RWPE2 (cell line): ENCODE measurements at regions not wholly inside any gene's neighbourhood (a gene's known extent, or its start where the extent isn't known, plus 50 kb on each side); places are given as distances from the start of the nearest gene placed in this dataset.

Source experiments
- ATAC-seq: fragments of 200-7000 bp; cut with Tn5 transposase; 3 replicates; pipeline ENCODE4 v1.9.1; 2021; ENCODE audit warnings: low read depth
- DNase-seq: peaks from one replicate; pipeline ENCODE4 v3.0.0-alpha.2; 2020; ENCODE audit warnings: low spot score
- H3K27ac ChIP-seq: fragments of 450-650 bp; 2 replicates; pipeline ENCODE4 v1.5.1; 2017; ENCODE audit warnings: mild to moderate bottlenecking; ENCODE audit not compliant: poor library complexity, severe bottlenecking
- H3K27me3 ChIP-seq: fragments of 250-450 bp; sonication (Bioruptor Pico); 2 replicates; pipeline ENCODE4 v1.5.1; 2021; ENCODE audit warnings: mild to moderate bottlenecking, moderate library complexity; ENCODE audit not compliant: insufficient read depth, poor library complexity, severe bottlenecking
- H3K36me3 ChIP-seq: fragments of 250-450 bp; sonication (Bioruptor Pico); 2 replicates; pipeline ENCODE4 v1.5.1; 2020; ENCODE audit warnings: low read depth, mild to moderate bottlenecking, moderate library complexity
- H3K4me1 ChIP-seq: fragments of 250-450 bp; sonication (Bioruptor Pico); 2 replicates; pipeline ENCODE4 v1.5.1; 2021; ENCODE audit warnings: mild to moderate bottlenecking, moderate library complexity; ENCODE audit not compliant: insufficient read depth, poor library complexity, severe bottlenecking
- H3K4me3 ChIP-seq: fragments of 250-450 bp; sonication (Bioruptor Pico); 2 replicates; pipeline ENCODE4 v1.5.1; 2021; ENCODE audit warnings: mild to moderate bottlenecking, moderate library complexity; ENCODE audit not compliant: severe bottlenecking
- H3K9me3 ChIP-seq: fragments of 250-450 bp; sonication (Bioruptor Pico); 2 replicates; pipeline ENCODE4 v1.5.1; 2021; ENCODE audit warnings: mild to moderate bottlenecking, moderate library complexity; ENCODE audit not compliant: severe bottlenecking
- TF ChIP-seq, protein P1 (sequence below): fragments of 450-650 bp; IDR thresholded peaks from one replicate; pipeline ENCODE4 v1.5.1; 2017; ENCODE audit warnings: mild to moderate bottlenecking, moderate library complexity; ENCODE audit not compliant: poor library complexity, severe bottlenecking

DNA sequence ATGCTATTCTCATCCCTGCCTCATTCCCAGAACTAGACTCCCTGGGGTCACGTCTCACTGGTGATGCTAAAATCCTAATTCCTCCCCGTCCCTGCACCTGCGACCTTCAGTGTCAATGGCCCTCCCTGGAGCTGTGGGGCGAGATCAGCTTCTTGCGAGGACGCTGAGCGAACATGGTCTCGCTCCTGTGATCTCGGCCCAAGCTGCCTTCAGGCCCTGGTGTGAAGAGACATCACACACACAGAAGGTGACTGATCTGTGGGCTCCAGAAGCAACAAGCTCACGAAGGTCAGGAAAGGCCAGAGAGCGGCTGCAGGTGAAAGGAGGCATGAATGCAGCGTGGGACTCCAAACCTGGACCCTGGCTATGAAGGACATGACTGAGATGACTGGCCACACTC lies 139.5 kb upstream of the CST7 start:
- TF ChIP-seq, protein P1, sequence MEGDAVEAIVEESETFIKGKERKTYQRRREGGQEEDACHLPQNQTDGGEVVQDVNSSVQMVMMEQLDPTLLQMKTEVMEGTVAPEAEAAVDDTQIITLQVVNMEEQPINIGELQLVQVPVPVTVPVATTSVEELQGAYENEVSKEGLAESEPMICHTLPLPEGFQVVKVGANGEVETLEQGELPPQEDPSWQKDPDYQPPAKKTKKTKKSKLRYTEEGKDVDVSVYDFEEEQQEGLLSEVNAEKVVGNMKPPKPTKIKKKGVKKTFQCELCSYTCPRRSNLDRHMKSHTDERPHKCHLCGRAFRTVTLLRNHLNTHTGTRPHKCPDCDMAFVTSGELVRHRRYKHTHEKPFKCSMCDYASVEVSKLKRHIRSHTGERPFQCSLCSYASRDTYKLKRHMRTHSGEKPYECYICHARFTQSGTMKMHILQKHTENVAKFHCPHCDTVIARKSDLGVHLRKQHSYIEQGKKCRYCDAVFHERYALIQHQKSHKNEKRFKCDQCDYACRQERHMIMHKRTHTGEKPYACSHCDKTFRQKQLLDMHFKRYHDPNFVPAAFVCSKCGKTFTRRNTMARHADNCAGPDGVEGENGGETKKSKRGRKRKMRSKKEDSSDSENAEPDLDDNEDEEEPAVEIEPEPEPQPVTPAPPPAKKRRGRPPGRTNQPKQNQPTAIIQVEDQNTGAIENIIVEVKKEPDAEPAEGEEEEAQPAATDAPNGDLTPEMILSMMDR: no peak
- DNase-seq: no peak
- Histone ChIP-seq H3K36me3 (no peaks in the 10 kb centered on the region), H3K4me3 (no peak overlapping the region), H3K27me3 (no peaks in the 10 kb centered on the region), H3K9me3 (no peaks in the 10 kb centered on the region), H3K27ac (no peak overlapping the region), H3K4me1 (no peaks in the 10 kb centered on the region)
- ATAC-seq: no peak

- 0 out of 3 replicates have a peak, but pooled peaks have one; percentile 21 for ATAC-seq
- DNase-seq: no peak
Measured at GRCh38 chr20:24810676-24811407, 138.2 kb upstream of the CST7 start.

DNA sequence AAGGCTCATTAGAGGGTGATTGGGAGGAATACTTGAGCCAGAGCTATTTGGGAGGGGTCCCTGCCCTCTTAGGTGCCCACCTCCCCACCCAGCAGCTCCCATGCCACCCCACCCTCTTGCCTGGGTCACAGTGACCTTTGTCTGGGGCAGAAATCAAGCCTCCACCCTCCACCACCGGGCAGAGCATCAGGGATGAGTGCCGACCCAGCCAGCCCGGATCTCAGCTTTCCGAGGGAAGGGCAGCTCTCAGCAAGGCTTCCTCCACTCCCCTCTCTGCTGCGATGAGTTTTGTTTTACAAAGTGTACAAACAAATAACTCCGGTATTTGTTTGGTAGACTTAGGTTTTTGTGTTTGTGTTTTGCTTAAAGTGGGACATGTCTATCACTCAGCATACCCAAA lies 136.7 kb upstream of the CST7 start:
- no peaks in the 10 kb centered on the region for H3K27me3 ChIP-seq
- H3K27ac ChIP-seq: no peak overlapping the region
- TF ChIP-seq, protein P1: no peak
- no peaks in the 10 kb centered on the region for H3K36me3 ChIP-seq
- H3K4me3 ChIP-seq: no peak overlapping the region
- DNase-seq (no peak), ATAC-seq (no peak)
- H3K9me3 ChIP-seq: no peaks in the 10 kb centered on the region
- H3K4me1 ChIP-seq: no peaks in the 10 kb centered on the region

More at GRCh38 chr20:24810676-24811407, 138.2 kb upstream of the CST7 start:
- H3K27ac ChIP-seq: no peak overlapping the region
- H3K4me3 ChIP-seq: no peak overlapping the region
- TF ChIP-seq, protein P1: no peak
- H3K36me3 ChIP-seq: no peaks in the 10 kb centered on the region
- H3K9me3 ChIP-seq: no peaks in the 10 kb centered on the region
- no peaks in the 10 kb centered on the region for H3K27me3 ChIP-seq
- no peaks in the 10 kb centered on the region for H3K4me1 ChIP-seq

DNA sequence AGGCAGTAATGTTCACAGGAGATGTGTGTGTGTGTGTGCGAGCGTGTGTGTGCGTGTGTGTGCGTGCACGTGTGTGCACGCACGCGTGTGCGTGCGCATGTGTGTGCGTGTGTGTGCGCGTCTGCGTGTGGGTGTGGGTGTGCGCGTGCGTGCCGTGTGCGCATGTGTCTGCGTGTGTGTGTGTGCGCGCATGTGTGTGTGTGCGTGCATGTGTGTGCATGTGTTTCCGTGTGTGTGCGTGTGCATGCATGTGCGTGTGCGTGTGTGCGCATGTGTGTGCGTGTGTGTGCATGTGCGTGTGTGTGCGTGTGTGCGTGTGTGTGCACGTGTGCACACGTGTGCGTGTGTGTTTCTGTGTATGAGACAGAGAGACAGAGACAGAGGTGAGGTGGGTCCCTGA lies 136.0 kb upstream of the CST7 start:
- TF ChIP-seq, protein P1: no peak
- Histone ChIP-seq H3K4me1 (no peaks in the 10 kb centered on the region), H3K27ac (no peak overlapping the region), H3K27me3 (no peaks in the 10 kb centered on the region), H3K9me3 (no peaks in the 10 kb centered on the region), H3K4me3 (no peak overlapping the region), H3K36me3 (no peaks in the 10 kb centered on the region)
- DNase-seq (no peak), ATAC-seq (no peak)

DNA sequence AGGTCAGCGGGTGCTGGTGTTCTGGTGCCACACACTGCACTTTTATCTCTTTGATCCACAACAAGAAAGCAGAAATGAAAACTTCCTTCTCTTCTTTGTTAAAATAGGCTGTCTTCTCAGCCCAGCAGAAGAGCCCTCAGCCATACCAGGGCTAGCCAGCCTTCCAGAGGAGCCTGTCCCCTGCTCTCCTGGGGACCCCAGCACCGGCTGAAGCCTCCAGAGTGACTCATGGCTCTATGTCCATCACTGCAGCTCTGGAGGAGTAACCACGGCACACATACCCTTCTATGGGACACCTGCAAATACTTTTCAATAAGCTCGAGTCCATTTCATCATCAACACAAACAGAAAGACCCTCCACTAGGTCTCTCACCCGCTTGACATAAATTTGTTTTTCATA lies 135.6 kb upstream of the CST7 start:
- DNase-seq (no peak), ATAC-seq (no peak)
- TF ChIP-seq, protein P1: no peak
- Histone ChIP-seq H3K4me1 (no peaks in the 10 kb centered on the region), H3K27me3 (no peaks in the 10 kb centered on the region), H3K27ac (no peak overlapping the region), H3K4me3 (no peak overlapping the region), H3K36me3 (no peaks in the 10 kb centered on the region), H3K9me3 (no peaks in the 10 kb centered on the region)
